Stimulated activated naive CD4-positive, alpha-beta T cell (primary cell): ENCODE measurements at regions not wholly inside any gene's neighbourhood (a gene's known extent, or its start where the extent isn't known, plus 50 kb on each side); places are given as distances from the start of the nearest gene placed in this dataset.

Experiments used
- DNase-seq, 6 experiments: peaks; one replicate each; lab custom pipeline; 2025; lab: John Stamatoyannopoulos, UW

DNA sequence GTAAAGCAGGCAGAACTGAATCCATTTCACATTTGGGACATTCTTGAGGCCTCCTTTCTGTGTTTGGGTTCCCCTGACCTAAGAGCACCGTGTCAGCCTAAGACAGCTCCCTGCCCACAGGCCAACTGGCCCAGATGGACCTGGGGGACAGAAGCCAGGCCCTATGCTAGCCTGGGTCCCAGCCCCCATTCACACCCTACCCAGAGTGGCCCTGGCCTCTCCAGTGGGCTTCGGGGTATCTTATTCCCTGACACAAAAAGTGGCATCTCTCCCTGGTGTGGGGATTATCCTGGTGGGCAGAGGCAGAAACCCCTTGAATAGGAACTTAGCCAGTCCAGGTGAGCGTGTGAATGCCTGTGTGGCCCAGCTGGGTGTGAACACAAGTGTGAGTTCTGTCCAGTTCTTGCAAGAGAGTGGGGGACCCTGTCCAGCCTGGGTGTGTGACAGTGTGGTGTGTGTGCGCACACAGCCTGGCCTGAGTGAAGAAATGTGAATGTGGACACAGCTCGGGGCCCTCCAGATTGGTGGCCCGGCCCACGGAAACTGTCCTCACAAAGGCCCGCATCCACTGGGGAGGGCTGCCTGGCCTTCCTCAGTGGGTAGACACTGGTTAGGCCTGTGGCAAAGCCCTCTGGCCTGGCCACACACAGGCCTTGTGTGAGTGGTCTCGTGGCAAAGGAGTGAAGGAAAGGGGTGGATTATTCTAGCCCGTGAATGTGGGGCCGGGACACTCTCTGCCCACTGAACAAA is 63.0 kb upstream of the HAAO start:
- DNase-seq: no peak

GRCh38 chr2:42854207-42854818 is 61.9 kb upstream of the HAAO start:
- DNase-seq: no peak

GRCh38 chr2:42853549-42854206 is 61.3 kb upstream of the HAAO start:
- no peak for DNase-seq

DNA sequence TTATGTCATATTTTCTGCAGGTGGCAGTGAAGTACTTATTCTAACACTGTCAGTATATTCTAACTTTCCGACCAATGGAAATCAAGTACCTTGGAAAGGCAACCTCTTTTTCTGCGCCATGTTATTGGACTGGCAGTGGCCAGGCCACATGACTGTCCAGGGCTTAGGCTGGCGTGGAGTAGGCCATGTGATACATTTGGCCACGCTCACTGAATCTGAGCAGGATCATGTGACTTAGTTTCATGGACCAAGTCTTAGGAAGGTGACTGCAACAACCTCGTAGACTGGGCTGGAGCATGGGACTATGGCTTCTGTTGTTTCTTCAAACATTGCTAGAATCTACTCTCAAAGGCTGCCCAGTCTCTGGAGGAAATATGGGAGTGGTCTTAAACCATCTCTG is 60.4 kb upstream of the HAAO start:
- DNase-seq: no peak

GRCh38 chr2:42851740-42852250 is 59.4 kb upstream of the HAAO start:
- DNase-seq: no peak

- no peak for DNase-seq
Measured at GRCh38 chr2:42851186-42851585, 58.8 kb upstream of the HAAO start.

GRCh38 chr2:42850016-42850805 is 57.8 kb upstream of the HAAO start:
- DNase-seq: no peak

DNA sequence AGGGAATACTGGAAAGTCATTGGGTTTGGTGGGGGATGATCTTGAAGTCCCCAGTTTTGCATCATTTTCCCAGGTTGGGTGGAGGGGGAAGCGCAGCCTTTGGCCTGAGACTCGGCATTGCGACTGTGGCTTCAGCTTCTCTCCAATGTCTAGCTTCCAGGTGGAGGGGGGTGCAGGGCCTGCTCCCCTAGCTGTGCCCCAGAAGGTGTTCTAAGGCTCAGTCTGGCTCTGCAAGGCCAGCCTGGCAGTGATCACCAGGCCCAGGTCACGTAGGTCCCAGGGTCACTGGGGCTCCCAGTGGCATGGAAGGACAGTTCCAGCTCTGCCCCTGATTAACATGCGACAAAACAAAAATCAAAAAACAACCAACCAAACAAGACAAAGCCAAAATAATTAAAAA is 56.9 kb upstream of the HAAO start:
- DNase-seq: no peak

GRCh38 chr2:42848726-42849290 is 56.4 kb upstream of the HAAO start:
- DNase-seq: no peak

DNA sequence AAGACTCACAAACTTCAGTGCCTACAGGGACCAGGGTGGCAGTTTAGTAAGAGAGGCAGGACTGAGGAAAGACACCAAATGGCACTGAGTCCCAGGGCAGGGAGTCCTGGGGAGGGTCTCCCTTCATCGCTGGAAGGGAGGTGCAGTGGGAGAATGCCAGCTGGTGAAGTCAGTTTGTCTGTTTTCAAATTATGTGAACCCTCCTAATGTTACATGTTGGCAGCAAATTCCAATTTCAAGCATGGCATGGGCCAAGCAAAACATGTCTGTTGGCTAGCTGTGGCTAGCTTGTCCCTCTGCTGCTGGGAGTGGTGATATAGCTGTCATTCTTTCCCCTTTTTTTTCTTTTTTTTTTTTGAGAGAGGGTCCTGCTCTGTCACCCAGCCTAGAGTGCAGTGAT is 55.9 kb upstream of the HAAO start:
- no peak for DNase-seq

DNA sequence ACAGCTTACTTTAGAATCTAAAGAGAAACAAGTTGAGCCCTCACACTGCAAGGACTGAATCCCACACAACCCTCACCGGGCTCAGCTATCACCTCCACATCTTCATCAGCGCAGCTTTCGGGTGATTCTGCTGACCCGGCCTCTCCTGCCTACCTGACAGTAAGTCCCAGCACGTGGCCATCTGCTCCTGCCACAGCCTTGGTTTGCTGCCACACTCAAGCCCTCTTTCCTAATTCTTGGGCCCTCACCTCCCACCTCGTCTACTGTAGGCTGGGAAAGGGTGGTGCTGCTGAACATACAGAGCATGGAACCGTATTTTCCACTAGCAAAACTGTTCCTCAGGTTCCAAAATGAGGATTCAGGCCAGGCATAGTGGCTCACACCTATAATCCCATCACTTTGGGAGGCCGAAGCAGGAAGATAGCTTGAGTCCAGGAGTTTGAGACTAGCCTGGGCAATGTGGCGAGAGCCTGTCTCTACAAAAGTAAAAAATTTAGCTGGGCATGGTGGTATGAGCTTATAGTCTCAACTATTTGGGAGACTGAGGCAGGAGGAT is 55.3 kb upstream of the HAAO start:
- DNase-seq: no peak

- no peak for DNase-seq
Measured at GRCh38 chr2:42846932-42847595, 54.7 kb upstream of the HAAO start.

DNA sequence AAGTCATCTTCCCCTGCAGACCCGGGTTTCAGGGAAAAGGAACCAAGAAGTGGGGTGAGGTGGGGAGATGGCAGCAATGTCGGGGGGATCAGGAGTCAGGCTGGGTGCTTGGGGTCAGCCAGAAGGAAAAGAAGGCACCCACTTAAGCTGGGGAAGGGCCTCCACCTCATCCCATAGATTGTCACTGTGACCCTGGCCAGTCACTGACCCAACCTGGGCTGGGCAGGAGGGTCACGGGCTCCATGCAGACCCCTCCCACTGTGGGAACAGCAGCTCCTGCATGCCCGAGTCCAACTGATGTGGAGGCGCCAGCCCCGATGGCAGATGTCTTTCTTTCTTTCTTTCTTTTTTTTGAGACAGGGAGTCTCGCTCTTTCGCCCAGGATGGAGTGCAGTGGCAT is 53.6 kb upstream of the HAAO start:
- DNase-seq: no peak

GRCh38 chr2:42844901-42845821 is 52.8 kb upstream of the HAAO start:
- DNase-seq: no peak

- no peak for DNase-seq
Measured at GRCh38 chr2:42844366-42844765, 52.0 kb upstream of the HAAO start.

DNA sequence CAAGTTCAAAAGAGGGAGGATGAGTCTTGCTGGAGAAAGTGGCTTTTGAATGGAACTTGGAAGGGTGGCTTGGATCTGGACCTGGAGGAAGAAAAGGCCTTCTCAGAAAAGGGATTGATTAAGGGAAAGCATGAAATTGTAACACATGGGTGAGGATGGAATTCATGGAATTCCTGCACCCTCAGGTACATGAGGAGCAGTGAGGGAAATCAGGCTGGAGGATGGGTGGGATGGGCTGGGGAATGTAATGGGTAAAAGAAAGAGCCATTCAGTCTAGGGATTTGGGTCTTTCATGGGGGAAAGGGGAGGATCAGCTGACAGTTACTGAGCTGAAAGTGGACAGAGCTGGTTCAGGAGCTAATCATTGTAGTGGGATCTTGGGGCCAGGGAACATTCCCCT is 51.2 kb upstream of the HAAO start:
- no peak for DNase-seq

DNA sequence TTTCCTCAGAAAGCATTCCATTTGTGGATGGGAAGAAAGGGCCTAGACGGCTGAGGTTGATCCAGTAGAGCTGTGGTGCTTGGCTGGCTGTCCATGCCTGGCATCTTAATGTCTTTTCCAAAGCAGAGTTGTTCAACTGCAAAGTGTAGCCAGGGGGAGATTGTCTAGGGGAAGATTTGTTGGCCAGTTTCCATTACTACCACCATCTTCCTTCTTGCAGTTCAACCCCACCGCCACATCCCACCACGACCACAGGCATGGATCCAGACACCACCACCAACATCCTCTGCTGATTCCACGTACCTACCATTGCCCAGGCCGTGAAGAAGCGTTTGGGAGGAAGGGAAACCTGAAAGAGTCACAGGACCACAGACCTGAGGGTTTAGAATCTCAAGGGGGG is 50.7 kb upstream of the HAAO start:
- DNase-seq: no peak

GRCh38 chr2:42842466-42842865 is 50.1 kb upstream of the HAAO start:
- DNase-seq: no peak
